NB4 (cell line): ENCODE measurements at regions not wholly inside any gene's neighbourhood (a gene's known extent, or its start where the extent isn't known, plus 50 kb on each side); places are given as distances from the start of the nearest gene placed in this dataset.

Source experiments
- DNase-seq: peaks from one replicate; pipeline ENCODE4 v3.0.0; 2010; ENCODE audit warnings: low read depth
- H3K4me3 ChIP-seq: one replicate; pipeline ENCODE4 v1.5.1; 2011; ENCODE audit warnings: mild to moderate bottlenecking, low read depth, low read length, moderate library complexity
- CTCF ChIP-seq: IDR thresholded peaks from one replicate; pipeline ENCODE4 v1.5.1; 2012; ENCODE audit warnings: low read depth, low read length
- MAX ChIP-seq: IDR thresholded peaks from 2 replicates; pipeline ENCODE4 v1.6.1; 2011; ENCODE audit warnings: low read depth, low read length
- MYC ChIP-seq: IDR thresholded peaks from 2 replicates; pipeline ENCODE4 v1.6.1; 2011; ENCODE audit warnings: low read depth, low read length
- POLR2A ChIP-seq: IDR thresholded peaks from 2 replicates; pipeline ENCODE4 v1.6.1; 2011; ENCODE audit warnings: mild to moderate bottlenecking; ENCODE audit not compliant: insufficient read length; ENCODE audit errors: extremely low read depth

GRCh38 chr12:30874455-30875321 is 51.9 kb upstream of the TSPAN11 start:
- TF ChIP-seq MYC (no peak), CTCF (no peak), POLR2A (no peak), MAX (no peak)
- no peak for DNase-seq
- no peak overlapping the region for H3K4me3 ChIP-seq

- no peak for DNase-seq
- TF ChIP-seq CTCF (no peak), POLR2A (no peak), MYC (no peak), MAX (no peak)
- H3K4me3 ChIP-seq = no peak overlapping the region
Measured at GRCh38 chr12:30870491-30871265, 55.9 kb upstream of the TSPAN11 start.

- no peak overlapping the region for H3K4me3 ChIP-seq
- TF ChIP-seq MYC (no peak), POLR2A (no peak), MAX (no peak), CTCF (no peak)
- DNase-seq = no peak
Measured at GRCh38 chr12:30867415-30867814, 59.1 kb upstream of the TSPAN11 start.

GRCh38 chr12:30866256-30866655 is 60.3 kb upstream of the TSPAN11 start:
- DNase-seq = no peak
- TF ChIP-seq MAX (no peak), POLR2A (no peak), MYC (no peak), CTCF (no peak)
- no peak overlapping the region for H3K4me3 ChIP-seq

- no peak for DNase-seq
- H3K4me3 ChIP-seq = no peak overlapping the region
- TF ChIP-seq CTCF = no peak
- TF ChIP-seq POLR2A = no peak
- no peak for TF ChIP-seq MYC
- no peak for TF ChIP-seq MAX
Measured at GRCh38 chr12:30863839-30864238, 62.7 kb upstream of the TSPAN11 start.
